OCI-LY3 (cell line): ENCODE measurements at regions not wholly inside any gene's neighbourhood (a gene's known extent, or its start where the extent isn't known, plus 50 kb on each side); places are given as distances from the start of the nearest gene placed in this dataset.

Experiments
- CTCF ChIP-seq: fragments of 200-600, 300-600 bp; sonication (generic); IDR thresholded peaks from 2 replicates; pipeline ENCODE4 v1.5.1; 2014; ENCODE audit warnings: antibody characterized with exemption, low read length, low read depth
- EZH2phosphoT487 ChIP-seq: fragments of 200-600 bp; shearing (Covaris generic); IDR thresholded peaks from 2 replicates; pipeline ENCODE4 v1.6.1; 2018; ENCODE audit warnings: antibody characterized with exemption, mixed run types, low read depth

DNA sequence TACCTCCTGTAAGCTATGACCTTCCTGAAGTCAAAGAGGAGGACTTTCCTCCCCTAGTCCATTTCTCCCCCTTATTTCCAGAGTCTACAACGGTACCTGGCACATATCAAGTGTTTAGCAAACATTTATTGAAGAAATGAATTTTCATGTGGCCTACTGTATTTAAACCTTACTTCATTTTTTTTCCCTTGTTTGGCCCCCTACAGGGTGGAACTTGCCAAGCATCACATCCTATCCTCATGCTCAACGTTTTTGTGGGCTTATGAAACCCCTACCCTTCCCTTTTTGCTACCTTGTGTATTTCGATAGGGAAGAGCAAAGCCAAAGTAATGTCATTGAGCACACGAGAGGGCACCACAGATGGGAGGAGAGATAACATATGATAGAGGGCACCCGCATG lies 1857.8 kb upstream of the WWC1 start:
- TF ChIP-seq CTCF (no peak), EZH2phosphoT487 (no peak)
